Colonic mucosa (tissue), 4 donors: ENCODE measurements at regions not wholly inside any gene's neighbourhood (a gene's known extent, or its start where the extent isn't known, plus 50 kb on each side); places are given as distances from the start of the nearest gene placed in this dataset.

Experiments used
- DNase-seq: peaks from one replicate; pipeline ENCODE4 v3.0.0-alpha.2; 2020
- H3K27ac ChIP-seq: fragments of 200-600 bp; one replicate; pipeline ENCODE4 v1.8.0; 2021
- H3K27me3 ChIP-seq: fragments of 200-600 bp; one replicate; pipeline ENCODE4 v1.8.0; 2021
- H3K36me3 ChIP-seq: fragments of 200-600 bp; one replicate; pipeline ENCODE4 v1.8.0; 2021
- H3K4me1 ChIP-seq: fragments of 200-600 bp; one replicate; pipeline ENCODE4 v1.8.0; 2021; ENCODE audit warnings: mild to moderate bottlenecking
- H3K4me3 ChIP-seq: fragments of 200-600 bp; one replicate; pipeline ENCODE4 v1.8.0; 2021
- H3K9ac ChIP-seq, 2 donors: one replicate each; pipeline ENCODE4 v1.7.0; 2013; ENCODE audit warnings: control low read depth in 2 of 2, low read depth in 2 of 2, low read length in 2 of 2
- H3K9me3 ChIP-seq: fragments of 200-600 bp; one replicate; pipeline ENCODE4 v1.8.0; 2021
- CTCF ChIP-seq: fragments of 200-600 bp; IDR thresholded peaks from one replicate; pipeline ENCODE4 v1.8.0; 2022; ENCODE audit warnings: antibody characterized with exemption, mild to moderate bottlenecking
- intact Hi-C: fragments of 100-400 bp; cut with DNase I; formaldehyde crosslinking; loops from one replicate; pipeline ENCODE4 v1.14.1; 2022
- donor health status: healthy.
- donor health status: DM: no; HTN: no; CAD: no.
- donor health status: DM: no; HTN: no; CAD: no.

- no peaks in the 10 kb centered on the region for H3K9me3 ChIP-seq
- H3K27me3 ChIP-seq: no peaks in the 10 kb centered on the region
- no peaks in the 10 kb centered on the region for H3K4me1 ChIP-seq
- no peak for TF ChIP-seq CTCF
- intact Hi-C loops: no loop called here
- no peak overlapping the region for H3K27ac ChIP-seq
- no peak overlapping the region for H3K4me3 ChIP-seq
- DNase-seq: no peak
- H3K36me3 ChIP-seq: no peaks in the 10 kb centered on the region
- H3K9ac ChIP-seq: no peak overlapping the region
These were observed 553.3 kb upstream of the SGCD start for GRCh38 chr5:155773680-155774079.

- Histone ChIP-seq H3K9ac (no peak overlapping the region), H3K4me3 (no peak overlapping the region), H3K36me3 (no peaks in the 10 kb centered on the region), H3K27me3 (no peaks in the 10 kb centered on the region), H3K9me3 (no peaks in the 10 kb centered on the region), H3K27ac (no peak overlapping the region), H3K4me1 (no peaks in the 10 kb centered on the region)
- no peak for DNase-seq
- intact Hi-C loops: no loop called here
- no peak for TF ChIP-seq CTCF
These were observed 546.7 kb upstream of the SGCD start for GRCh38 chr5:155780260-155780659.

GRCh38 chr5:155783246-155783645 lies 543.7 kb upstream of the SGCD start:
- intact Hi-C loops: no loop called here

GRCh38 chr5:155783791-155784190 lies 543.2 kb upstream of the SGCD start:
- Histone ChIP-seq H3K27ac (no peak overlapping the region), H3K36me3 (no peaks in the 10 kb centered on the region), H3K4me3 (no peak overlapping the region), H3K4me1 (no peaks in the 10 kb centered on the region), H3K9ac (no peak overlapping the region), H3K9me3 (no peaks in the 10 kb centered on the region), H3K27me3 (no peaks in the 10 kb centered on the region)
- intact Hi-C loops: no loop called here
- DNase-seq: no peak
- TF ChIP-seq CTCF: no peak

More at GRCh38 chr5:155783246-155783645, 543.7 kb upstream of the SGCD start:
- no peak overlapping the region for H3K27ac ChIP-seq
- H3K27me3 ChIP-seq: no peaks in the 10 kb centered on the region
- no peaks in the 10 kb centered on the region for H3K9me3 ChIP-seq
- H3K4me3 ChIP-seq: no peak overlapping the region
- no peaks in the 10 kb centered on the region for H3K36me3 ChIP-seq
- no peak for TF ChIP-seq CTCF
- DNase-seq: no peak
- no peak overlapping the region for H3K9ac ChIP-seq
- no peaks in the 10 kb centered on the region for H3K4me1 ChIP-seq

GRCh38 chr5:155786108-155786507 lies 540.9 kb upstream of the SGCD start:
- Histone ChIP-seq H3K4me3 (no peak overlapping the region), H3K27me3 (no peaks in the 10 kb centered on the region), H3K27ac (no peak overlapping the region), H3K9me3 (no peaks in the 10 kb centered on the region), H3K9ac (no peak overlapping the region), H3K4me1 (no peaks in the 10 kb centered on the region), H3K36me3 (no peaks in the 10 kb centered on the region)
- no peak for DNase-seq
- TF ChIP-seq CTCF: no peak
- intact Hi-C loops: no loop called here

GRCh38 chr5:155792873-155793272 lies 534.1 kb upstream of the SGCD start:
- no peaks in the 10 kb centered on the region for H3K27me3 ChIP-seq
- H3K4me3 ChIP-seq: no peak overlapping the region
- intact Hi-C loops: no loop called here
- no peak overlapping the region for H3K27ac ChIP-seq
- no peaks in the 10 kb centered on the region for H3K36me3 ChIP-seq
- no peak for TF ChIP-seq CTCF
- H3K9ac ChIP-seq: no peak overlapping the region
- no peaks in the 10 kb centered on the region for H3K4me1 ChIP-seq
- no peak for DNase-seq
- H3K9me3 ChIP-seq: no peaks in the 10 kb centered on the region
